ENCODE measurements at regions not wholly inside any gene's neighbourhood (a gene's known extent, or its start where the extent isn't known, plus 50 kb on each side); places are given as distances from the start of the nearest gene placed in this dataset.

DNA sequence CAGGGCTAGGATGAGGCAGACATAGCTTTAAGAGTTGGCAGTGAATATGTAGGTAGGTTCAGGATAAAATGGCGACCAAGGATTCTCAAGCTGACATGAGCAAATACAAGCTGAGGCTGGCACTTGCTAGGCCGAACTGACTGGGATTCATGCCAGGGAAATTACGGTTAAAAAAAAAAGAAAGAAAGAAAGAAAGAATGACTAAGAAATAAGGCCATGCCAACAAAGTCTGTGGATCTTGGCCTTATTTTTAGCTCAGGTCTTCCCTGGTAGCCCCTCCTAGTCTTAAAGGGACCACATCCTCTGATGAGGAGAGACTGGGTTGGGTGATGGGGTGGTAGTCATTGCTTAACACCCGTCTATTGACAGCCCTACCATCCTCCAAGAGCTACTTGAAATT, 64.4 kb upstream of the KLHL13 start:
- no peak overlapping the region for H3K4me3 ChIP-seq (ENCODE audit: low read length)
- TF ChIP-seq, protein P1, sequence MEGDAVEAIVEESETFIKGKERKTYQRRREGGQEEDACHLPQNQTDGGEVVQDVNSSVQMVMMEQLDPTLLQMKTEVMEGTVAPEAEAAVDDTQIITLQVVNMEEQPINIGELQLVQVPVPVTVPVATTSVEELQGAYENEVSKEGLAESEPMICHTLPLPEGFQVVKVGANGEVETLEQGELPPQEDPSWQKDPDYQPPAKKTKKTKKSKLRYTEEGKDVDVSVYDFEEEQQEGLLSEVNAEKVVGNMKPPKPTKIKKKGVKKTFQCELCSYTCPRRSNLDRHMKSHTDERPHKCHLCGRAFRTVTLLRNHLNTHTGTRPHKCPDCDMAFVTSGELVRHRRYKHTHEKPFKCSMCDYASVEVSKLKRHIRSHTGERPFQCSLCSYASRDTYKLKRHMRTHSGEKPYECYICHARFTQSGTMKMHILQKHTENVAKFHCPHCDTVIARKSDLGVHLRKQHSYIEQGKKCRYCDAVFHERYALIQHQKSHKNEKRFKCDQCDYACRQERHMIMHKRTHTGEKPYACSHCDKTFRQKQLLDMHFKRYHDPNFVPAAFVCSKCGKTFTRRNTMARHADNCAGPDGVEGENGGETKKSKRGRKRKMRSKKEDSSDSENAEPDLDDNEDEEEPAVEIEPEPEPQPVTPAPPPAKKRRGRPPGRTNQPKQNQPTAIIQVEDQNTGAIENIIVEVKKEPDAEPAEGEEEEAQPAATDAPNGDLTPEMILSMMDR (conservative IDR thresholded peaks at IDR 0.05; ENCODE audit: low read length), result no peak
- DNase-seq (ENCODE audit: low read depth), result no peak

DNA sequence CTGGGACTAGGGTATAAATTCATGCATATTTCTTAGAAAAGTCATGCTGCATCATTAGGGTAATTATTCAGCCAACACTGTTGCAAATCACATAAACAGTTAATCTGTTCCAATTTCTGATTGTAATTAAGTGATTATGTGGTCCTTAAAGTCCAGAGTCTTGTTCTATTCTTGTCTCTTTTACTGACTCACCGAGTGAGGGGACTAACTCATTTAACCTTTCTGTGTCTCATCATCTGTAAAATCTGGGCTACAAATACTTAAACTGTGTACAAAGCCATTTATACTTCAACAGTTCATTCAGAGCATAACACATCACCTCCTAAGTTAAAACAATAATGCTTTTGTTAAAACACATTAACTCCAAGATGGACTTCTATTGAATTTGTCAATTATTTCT, 65.4 kb upstream of the KLHL13 start:
- H3K4me3 ChIP-seq (ENCODE audit: low read length), result no peak overlapping the region
- no peak for DNase-seq (ENCODE audit: low read depth)
- TF ChIP-seq, protein P1 (conservative IDR thresholded peaks at IDR 0.05; ENCODE audit: low read length), result no peak

DNA sequence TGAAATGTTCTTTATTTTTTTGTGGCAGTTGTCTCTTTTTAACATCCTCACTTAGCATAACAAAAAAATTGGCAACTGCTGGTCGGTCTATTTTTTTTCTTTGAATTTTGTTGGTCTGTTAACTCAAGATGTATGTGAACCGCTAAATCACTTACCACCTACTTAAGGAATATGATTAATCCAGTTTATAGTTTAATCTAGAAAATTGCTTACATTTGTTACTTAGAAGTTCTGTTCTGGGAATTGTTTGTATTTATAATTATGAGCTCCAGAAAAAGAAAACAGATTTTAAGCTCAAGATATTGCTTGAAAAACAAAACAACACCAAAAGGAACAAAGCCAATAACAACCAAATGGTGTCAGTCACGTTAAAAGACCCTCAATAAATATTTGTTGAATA, 66.1 kb upstream of the KLHL13 start:
- DNase-seq (ENCODE audit: low read depth), result no peak
- H3K4me3 ChIP-seq (ENCODE audit: low read length), result no peak overlapping the region
- TF ChIP-seq, protein P1 (conservative IDR thresholded peaks at IDR 0.05; ENCODE audit: low read length), result no peak

DNA sequence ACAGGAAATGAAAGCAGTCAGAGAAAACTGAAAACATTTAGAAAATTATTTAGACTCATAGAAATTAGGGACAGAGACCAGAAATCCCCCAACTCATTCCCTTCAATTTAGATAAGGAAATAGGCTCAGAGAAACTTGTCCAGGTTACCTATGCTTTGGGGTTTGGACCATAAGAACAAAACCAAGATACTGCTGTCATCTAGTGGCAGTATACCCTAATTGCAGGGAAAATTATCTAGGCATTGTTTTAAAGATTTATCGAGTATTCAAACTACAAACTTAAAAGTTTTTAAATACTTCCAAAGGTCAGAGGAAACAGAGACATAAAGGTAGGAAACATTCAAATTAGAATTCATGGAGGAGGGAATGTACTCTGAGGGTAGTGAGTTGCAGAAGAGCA, 67.0 kb upstream of the KLHL13 start:
- TF ChIP-seq, protein P1 (conservative IDR thresholded peaks at IDR 0.05; ENCODE audit: low read length), result no peak
- no peak overlapping the region for H3K4me3 ChIP-seq (ENCODE audit: low read length)
- DNase-seq (ENCODE audit: low read depth), result no peak

DNA sequence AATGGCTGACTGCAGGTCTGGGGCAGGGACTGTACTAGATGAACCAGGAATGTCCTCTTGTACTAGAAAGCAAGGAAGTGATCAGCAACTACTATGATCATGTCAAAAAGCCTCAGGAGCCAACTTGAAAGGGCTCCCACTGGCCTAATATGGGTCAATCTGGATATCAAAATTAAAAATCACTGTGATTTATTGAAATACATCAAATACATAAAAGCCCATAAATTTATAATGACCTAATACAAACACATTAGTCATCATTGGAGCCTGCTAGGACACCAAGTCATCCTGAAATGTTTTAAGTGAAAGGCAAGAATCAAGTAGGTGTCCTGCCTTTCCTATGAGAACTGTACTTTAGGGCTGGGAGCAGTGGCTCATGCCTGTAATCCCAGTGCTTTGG, 70.5 kb upstream of the KLHL13 start:
- H3K4me3 ChIP-seq (ENCODE audit: low read length), result no peak overlapping the region
- TF ChIP-seq, protein P1 (conservative IDR thresholded peaks at IDR 0.05; ENCODE audit: low read length), result no peak
- no peak for DNase-seq (ENCODE audit: low read depth)

DNA sequence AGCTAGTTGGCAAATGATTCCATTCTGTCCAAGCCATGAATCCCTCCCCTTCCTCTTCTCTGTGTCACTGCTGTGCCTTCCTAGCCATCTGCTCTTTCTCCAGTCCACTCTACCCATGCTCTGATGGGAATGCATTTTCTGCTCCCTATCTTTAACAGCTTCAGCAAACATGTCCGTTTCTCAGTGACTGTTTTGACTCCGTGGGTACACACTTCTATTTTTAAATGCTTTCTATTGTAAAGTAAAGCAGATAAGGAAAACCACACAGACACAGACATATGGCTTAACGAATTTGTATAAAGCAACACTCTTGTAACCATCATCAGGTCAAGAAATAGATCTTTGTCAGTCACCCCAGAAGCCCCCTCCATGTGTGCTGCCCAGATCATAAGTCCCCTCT, 72.4 kb upstream of the KLHL13 start:
- DNase-seq (ENCODE audit: low read depth), result no peak
- TF ChIP-seq, protein P1 (conservative IDR thresholded peaks at IDR 0.05; ENCODE audit: low read length), result no peak
- no peak overlapping the region for H3K4me3 ChIP-seq (ENCODE audit: low read length)

DNA sequence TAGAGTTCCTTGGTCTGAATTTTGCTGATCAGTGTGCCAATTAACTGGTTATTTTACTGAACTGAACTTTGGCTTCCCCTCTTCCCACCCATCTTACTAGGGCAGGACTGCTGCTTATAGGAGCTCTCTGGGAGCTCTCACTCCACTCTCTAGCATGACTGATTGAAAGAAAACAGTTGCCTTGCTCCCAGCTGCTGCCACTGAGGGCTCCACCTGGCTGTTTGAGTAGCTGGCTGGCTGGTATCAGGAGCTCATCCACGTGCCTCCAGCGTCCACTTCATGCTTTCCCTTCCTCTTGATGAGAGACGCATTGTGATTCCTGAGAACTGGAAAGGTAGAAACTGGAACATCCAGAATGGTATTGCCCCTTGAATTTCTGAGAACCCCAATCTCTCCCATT, 73.0 kb upstream of the KLHL13 start:
- no peak overlapping the region for H3K4me3 ChIP-seq (ENCODE audit: low read length)
- TF ChIP-seq, protein P1 (conservative IDR thresholded peaks at IDR 0.05; ENCODE audit: low read length), result no peak
- DNase-seq (ENCODE audit: low read depth), result no peak
